CD14-positive monocyte (primary cell): ENCODE measurements at regions not wholly inside any gene's neighbourhood (a gene's known extent, or its start where the extent isn't known, plus 50 kb on each side); places are given as distances from the start of the nearest gene placed in this dataset.

Experiments
- DNase-seq, 3 donors: peaks; one replicate each; pipeline ENCODE4 v3.0.0-alpha.2; 2011 to 2022
- H2AFZ ChIP-seq: 2 replicates; pipeline ENCODE4 v1.6.0; 2012; ENCODE audit warnings: mild to moderate bottlenecking, low read depth, low read length, inconsistent platforms; ENCODE audit not compliant: insufficient read depth, poor library complexity, severe bottlenecking
- H3K27ac ChIP-seq, 2 donors: 1 replicate in 1 of 2; 2 replicates in 1 of 2; pipeline ENCODE4 v1.5.1; 2012 to 2013; ENCODE audit warnings: low read length in 2 of 2, control low read depth in 1 of 2, inconsistent platforms in 1 of 2, low read depth in 1 of 2, mild to moderate bottlenecking in 1 of 2
- H3K27me3 ChIP-seq, 2 donors: one replicate each; pipeline versions ENCODE4 v1.6.0 to v1.6.1; 2011 to 2013; ENCODE audit warnings: low read length in 2 of 2; ENCODE audit not compliant: control insufficient read depth in 2 of 2, insufficient read depth in 2 of 2
- H3K36me3 ChIP-seq, 2 donors: replicated peaks in 1 of 2; 1 replicate in 1 of 2; 2 replicates in 1 of 2; pipeline versions ENCODE4 v1.5.1 to v1.6.1; 2012 to 2013; ENCODE audit warnings: low read length in 2 of 2, control low read depth in 1 of 2, inconsistent platforms in 1 of 2, mild to moderate bottlenecking in 1 of 2; ENCODE audit not compliant: insufficient read depth in 2 of 2, control insufficient read depth in 1 of 2
- H3K4me1 ChIP-seq, 2 donors: 1 replicate in 1 of 2; 2 replicates in 1 of 2; pipeline versions ENCODE4 v1.5.1 to v1.6.1; 2012 to 2013; ENCODE audit warnings: low read length in 2 of 2, control low read depth in 1 of 2, inconsistent platforms in 1 of 2, mild to moderate bottlenecking in 1 of 2, moderate library complexity in 1 of 2; ENCODE audit not compliant: insufficient read depth in 2 of 2, control insufficient read depth in 1 of 2
- H3K4me2 ChIP-seq: replicated peaks from 2 replicates; pipeline ENCODE3; 2012; ENCODE audit warnings: low read length, moderate library complexity, mild to moderate bottlenecking; ENCODE audit not compliant: poor library complexity, severe bottlenecking; ENCODE audit errors: extremely low read depth
- H3K4me3 ChIP-seq, 3 experiments: fragments of 200-600 bp in 1 of 3; sonication (generic) in 1 of 3; replicated peaks in 1 of 3; 1 replicate in 2 of 3; 2 replicates in 1 of 3; pipeline ENCODE4 v1.5.1; 2011 to 2013; ENCODE audit warnings: low read length in 3 of 3, mild to moderate bottlenecking in 3 of 3, control low read depth in 2 of 3, low read depth in 2 of 3, inconsistent platforms in 1 of 3, moderate library complexity in 1 of 3
- H3K79me2 ChIP-seq: 2 replicates; pipeline ENCODE4 v1.6.0; 2012; ENCODE audit warnings: mild to moderate bottlenecking, control low read depth, inconsistent platforms, low read length, moderate library complexity; ENCODE audit not compliant: insufficient read depth
- H3K9ac ChIP-seq: 2 replicates; pipeline ENCODE4 v1.6.0; 2017; ENCODE audit warnings: low read length, mild to moderate bottlenecking; ENCODE audit not compliant: insufficient read depth, poor library complexity, severe bottlenecking
- H3K9me3 ChIP-seq, 2 donors: replicated peaks in 1 of 2; 1 replicate in 1 of 2; 2 replicates in 1 of 2; pipeline versions ENCODE4 v1.5.1 to v1.6.1; 2012 to 2013; ENCODE audit warnings: low read length in 2 of 2, control low read depth in 1 of 2; ENCODE audit not compliant: control insufficient read depth in 1 of 2, insufficient read depth in 1 of 2
- H4K20me1 ChIP-seq: 2 replicates; pipeline ENCODE4 v1.6.0; 2012; ENCODE audit warnings: mild to moderate bottlenecking, low read length, control low read depth, moderate library complexity; ENCODE audit not compliant: insufficient read depth
- H3K27ac Mint-ChIP-seq, 7 donors: one replicate each; pipeline ENCODE4 v1.8.0; 2020; ENCODE audit warnings: mild to moderate bottlenecking in 7 of 7, mixed read lengths in 7 of 7, moderate library complexity in 6 of 7, inconsistent platforms in 2 of 7
- H3K27me3 Mint-ChIP-seq, 3 donors: one replicate each; pipeline ENCODE4 v1.8.0; 2021 to 2022; ENCODE audit warnings: low read depth in 3 of 3, mild to moderate bottlenecking in 3 of 3, mixed read lengths in 3 of 3, moderate library complexity in 3 of 3, inconsistent platforms in 1 of 3
- H3K36me3 Mint-ChIP-seq, 2 donors: one replicate each; pipeline ENCODE4 v1.8.0; 2020; ENCODE audit warnings: mixed read lengths in 2 of 2, inconsistent platforms in 1 of 2, mild to moderate bottlenecking in 1 of 2
- H3K4me1 Mint-ChIP-seq: one replicate; pipeline ENCODE4 v1.8.0; 2020; ENCODE audit warnings: mild to moderate bottlenecking, mixed read lengths
- H3K4me3 Mint-ChIP-seq, 2 donors: one replicate each; pipeline ENCODE4 v1.8.0; 2020; ENCODE audit warnings: mild to moderate bottlenecking in 2 of 2, mixed read lengths in 2 of 2, moderate library complexity in 1 of 2
- H3K9me3 Mint-ChIP-seq, 7 donors: one replicate each; pipeline ENCODE4 v1.8.0; 2020 to 2022; ENCODE audit warnings: mixed read lengths in 7 of 7, mild to moderate bottlenecking in 6 of 7, moderate library complexity in 6 of 7, inconsistent platforms in 2 of 7
- WGBS: methylation state at CpG from one replicate; pipeline ENCODE4 v1.1.5; 2013; ENCODE audit warnings: missing lambda C conversion rate; ENCODE audit not compliant: insufficient coverage; 5-methylcytosine and 5-hydroxymethylcytosine counted together
- intact Hi-C, 2 donors: fragments of 100-400 bp; cut with micrococcal nuclease; formaldehyde crosslinking; loops; one replicate each; pipeline versions ENCODE4 v1.15.0 to v1.15.1; 2023
- TF ChIP-seq, protein P1 (sequence below): fragments of 200-600 bp; IDR thresholded peaks from one replicate; pipeline ENCODE4 v1.8.0; 2022; ENCODE audit warnings: antibody characterized with exemption, mild to moderate bottlenecking

DNA sequence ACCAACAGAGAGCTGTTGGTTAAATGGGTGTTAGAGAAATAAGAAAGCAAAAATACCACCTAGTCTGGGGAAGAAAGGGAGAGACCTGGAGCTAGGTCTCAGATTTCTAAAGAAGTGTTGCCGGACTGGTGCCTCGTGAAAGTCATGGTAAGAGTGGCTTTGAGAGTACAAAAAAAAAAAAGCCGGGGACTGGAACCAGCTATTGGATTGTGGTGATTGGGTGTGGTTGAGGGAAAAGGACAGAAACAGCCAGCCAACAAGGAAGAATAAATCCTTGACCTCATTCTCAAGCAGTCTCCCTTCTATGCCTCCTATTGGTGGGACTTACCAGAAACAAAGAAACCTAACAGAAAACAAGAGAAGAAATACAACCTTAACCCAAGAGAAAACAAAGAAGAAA is 346.4 kb upstream of the KCNMB2 start:
- 94% methylated on average over 2 of the region's 3 CpGs for WGBS
- Mint-ChIP-seq H3K4me1 (no peaks in the 10 kb centered on the region), H3K9me3 (peaks cover 0 to 3% (median 0%) of the 10 kb centered on the region in 7 donors), H3K4me3 (no peak overlapping the region), H3K27me3 (no peaks in the 10 kb centered on the region), H3K27ac (no peak overlapping the region), H3K36me3 (no peaks in the 10 kb centered on the region)
- Histone ChIP-seq H4K20me1 (no peaks in the 10 kb centered on the region), H3K27me3 (no peaks in the 10 kb centered on the region), H3K4me1 (no peaks in the 10 kb centered on the region), H3K4me2 (no peak overlapping the region), H3K36me3 (no peaks in the 10 kb centered on the region), H3K9me3 (no peaks in the 10 kb centered on the region), H3K4me3 (no peak overlapping the region), H3K9ac (no peak overlapping the region), H2AFZ (no peak overlapping the region), H3K79me2 (no peaks in the 10 kb centered on the region), H3K27ac (no peak overlapping the region)
- intact Hi-C loops = no loop called here
- DNase-seq = no peak
- TF ChIP-seq, protein P1, sequence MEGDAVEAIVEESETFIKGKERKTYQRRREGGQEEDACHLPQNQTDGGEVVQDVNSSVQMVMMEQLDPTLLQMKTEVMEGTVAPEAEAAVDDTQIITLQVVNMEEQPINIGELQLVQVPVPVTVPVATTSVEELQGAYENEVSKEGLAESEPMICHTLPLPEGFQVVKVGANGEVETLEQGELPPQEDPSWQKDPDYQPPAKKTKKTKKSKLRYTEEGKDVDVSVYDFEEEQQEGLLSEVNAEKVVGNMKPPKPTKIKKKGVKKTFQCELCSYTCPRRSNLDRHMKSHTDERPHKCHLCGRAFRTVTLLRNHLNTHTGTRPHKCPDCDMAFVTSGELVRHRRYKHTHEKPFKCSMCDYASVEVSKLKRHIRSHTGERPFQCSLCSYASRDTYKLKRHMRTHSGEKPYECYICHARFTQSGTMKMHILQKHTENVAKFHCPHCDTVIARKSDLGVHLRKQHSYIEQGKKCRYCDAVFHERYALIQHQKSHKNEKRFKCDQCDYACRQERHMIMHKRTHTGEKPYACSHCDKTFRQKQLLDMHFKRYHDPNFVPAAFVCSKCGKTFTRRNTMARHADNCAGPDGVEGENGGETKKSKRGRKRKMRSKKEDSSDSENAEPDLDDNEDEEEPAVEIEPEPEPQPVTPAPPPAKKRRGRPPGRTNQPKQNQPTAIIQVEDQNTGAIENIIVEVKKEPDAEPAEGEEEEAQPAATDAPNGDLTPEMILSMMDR = no peak

DNA sequence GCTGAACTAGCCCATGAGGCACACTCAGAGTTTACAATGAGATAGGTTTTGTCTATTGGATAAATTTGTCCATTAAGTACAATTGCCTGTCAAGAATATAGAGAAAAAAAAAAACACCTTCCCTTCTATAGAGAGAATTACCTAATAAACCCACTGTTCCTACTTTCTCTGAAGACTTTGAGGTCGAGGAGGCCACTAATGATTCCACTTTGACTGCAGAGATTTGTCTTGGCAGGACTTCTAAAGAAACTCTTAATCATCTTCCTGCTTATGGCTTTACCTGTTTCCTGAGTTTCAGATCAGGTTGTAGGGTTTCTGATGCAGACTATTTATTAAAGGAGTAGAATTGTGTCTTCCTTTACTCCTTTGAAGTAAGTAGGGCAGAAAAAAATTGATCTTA is 342.4 kb upstream of the KCNMB2 start:
- intact Hi-C loops = no loop called here
- Histone ChIP-seq H3K79me2 (no peaks in the 10 kb centered on the region), H3K4me3 (no peak overlapping the region), H3K9me3 (no peaks in the 10 kb centered on the region), H3K4me1 (no peaks in the 10 kb centered on the region), H3K36me3 (no peaks in the 10 kb centered on the region), H3K27me3 (no peaks in the 10 kb centered on the region), H3K27ac (no peak overlapping the region), H3K9ac (no peak overlapping the region), H3K4me2 (no peak overlapping the region), H4K20me1 (no peaks in the 10 kb centered on the region), H2AFZ (no peak overlapping the region)
- no peaks in the 10 kb centered on the region for H3K27me3 Mint-ChIP-seq
- H3K9me3 Mint-ChIP-seq = peaks cover 0 to 3% (median 0%) of the 10 kb centered on the region in 7 donors
- no CpG with 5 or more reads among the region's 1 CpG for WGBS
- H3K36me3 Mint-ChIP-seq = no peaks in the 10 kb centered on the region
- TF ChIP-seq, protein P1 = no peak
- no peak overlapping the region for H3K4me3 Mint-ChIP-seq
- no peak for DNase-seq
- H3K4me1 Mint-ChIP-seq = no peaks in the 10 kb centered on the region
- H3K27ac Mint-ChIP-seq = no peak overlapping the region
